OCI-LY1 (cell line): ENCODE measurements at regions not wholly inside any gene's neighbourhood (a gene's known extent, or its start where the extent isn't known, plus 50 kb on each side); places are given as distances from the start of the nearest gene placed in this dataset.
"Not testable (repeated sequence)": the region's sequence is repeated elsewhere in the genome, so short reads cannot be mapped to it uniquely, and the experiment has no call there.

ENCODE experiments used
- H2AFZ ChIP-seq: fragments of 200-600 bp; sonication (generic), shearing (Covaris generic); 2 replicates; pipeline ENCODE4 v1.6.0; 2014; ENCODE audit warnings: antibody characterized with exemption, mild to moderate bottlenecking, low read length
- H3F3A ChIP-seq: fragments of 200-600 bp; sonication (generic), shearing (Covaris generic); 2 replicates; pipeline ENCODE4 v1.6.0; 2014; ENCODE audit warnings: mild to moderate bottlenecking, antibody characterized with exemption, low read length, moderate library complexity; ENCODE audit not compliant: insufficient read depth
- H3K27ac ChIP-seq: fragments of 200-600 bp; sonication (generic); 2 replicates; pipeline ENCODE4 v1.5.1; 2014; ENCODE audit warnings: low read length, mixed run types, mild to moderate bottlenecking, low read depth; ENCODE audit not compliant: poor library complexity, severe bottlenecking
- H3K27me3 ChIP-seq: fragments of 200-600 bp; sonication (generic); 2 replicates; pipeline ENCODE4 v1.6.0; 2014; ENCODE audit warnings: antibody characterized with exemption, mild to moderate bottlenecking, low read length, moderate library complexity; ENCODE audit not compliant: insufficient read depth
- H3K36me3 ChIP-seq: fragments of 200-600 bp; sonication (generic); 2 replicates; pipeline ENCODE4 v1.6.1; 2014; ENCODE audit warnings: mild to moderate bottlenecking, antibody characterized with exemption, low read length, moderate library complexity, mixed read lengths; ENCODE audit not compliant: insufficient read depth
- H3K4me1 ChIP-seq: fragments of 200-600 bp; sonication (generic); 2 replicates; pipeline ENCODE4 v1.5.1; 2014; ENCODE audit warnings: mild to moderate bottlenecking, low read length, moderate library complexity; ENCODE audit not compliant: insufficient read depth, severe bottlenecking
- H3K4me2 ChIP-seq: fragments of 200-600 bp; sonication (generic), shearing (Covaris generic); 2 replicates; pipeline ENCODE4 v1.6.1; 2014; ENCODE audit warnings: low read length
- H3K4me3 ChIP-seq: fragments of 200-600 bp; sonication (generic); 2 replicates; pipeline ENCODE4 v1.5.1; 2014; ENCODE audit warnings: low read length, low read depth, mild to moderate bottlenecking, mixed read lengths; ENCODE audit not compliant: poor library complexity, severe bottlenecking
- H3K79me2 ChIP-seq: fragments of 200-600 bp; shearing (Covaris generic); 2 replicates; pipeline ENCODE4 v1.6.1; 2016; ENCODE audit warnings: mixed run types, low read length, mixed read lengths; ENCODE audit not compliant: insufficient read depth
- H3K9ac ChIP-seq: fragments of 200-600 bp; sonication (generic), shearing (Covaris generic); 2 replicates; pipeline ENCODE4 v1.6.1; 2014; ENCODE audit warnings: mild to moderate bottlenecking, low read length, mixed read lengths
- H3K9me2 ChIP-seq: fragments of 200-600 bp; sonication (generic), shearing (Covaris generic); 2 replicates; pipeline ENCODE4 v1.6.1; 2014; ENCODE audit warnings: low read depth, mild to moderate bottlenecking, low read length, mixed read lengths
- H3K9me3 ChIP-seq: fragments of 200-600 bp; shearing (Covaris generic); 2 replicates; pipeline ENCODE4 v1.6.1; 2014; ENCODE audit warnings: low read length, mixed read lengths
- H4K20me1 ChIP-seq: fragments of 200-600 bp; sonication (generic), shearing (Covaris generic); 2 replicates; pipeline ENCODE4 v1.6.0; 2016; ENCODE audit warnings: mild to moderate bottlenecking, low read length; ENCODE audit not compliant: insufficient read depth
- EZH2 ChIP-seq: fragments of 200-600 bp; sonication (generic), shearing (Covaris generic); IDR thresholded peaks from 2 replicates; pipeline ENCODE4 v1.8.0; 2017; ENCODE audit warnings: borderline replicate concordance, mixed run types, mild to moderate bottlenecking, antibody characterized with exemption, low read length, moderate library complexity, mixed read lengths
- TF ChIP-seq, protein P1 (sequence below): fragments of 200-600 bp; sonication (generic), shearing (Covaris generic); IDR thresholded peaks from 2 replicates; pipeline ENCODE4 v1.5.1; 2017; ENCODE audit warnings: mild to moderate bottlenecking, antibody characterized with exemption, low read length, moderate library complexity, mixed read lengths

GRCh38 chr6:11848852-11849731, 70.5 kb upstream of the ADTRP start:
- no peaks in the 10 kb centered on the region for H3K9me2 ChIP-seq
- no peak overlapping the region for H3K4me3 ChIP-seq
- no peaks in the 10 kb centered on the region for H3K27me3 ChIP-seq
- H3K9me3 ChIP-seq: no peaks in the 10 kb centered on the region
- no peaks in the 10 kb centered on the region for H3K4me1 ChIP-seq
- no peak overlapping the region for H2AFZ ChIP-seq
- no peak overlapping the region for H3K9ac ChIP-seq
- H3K27ac ChIP-seq: no peak overlapping the region
- no peaks in the 10 kb centered on the region for H4K20me1 ChIP-seq
- no peaks in the 10 kb centered on the region for H3K79me2 ChIP-seq
- TF ChIP-seq EZH2: no peak
- TF ChIP-seq, protein P1, sequence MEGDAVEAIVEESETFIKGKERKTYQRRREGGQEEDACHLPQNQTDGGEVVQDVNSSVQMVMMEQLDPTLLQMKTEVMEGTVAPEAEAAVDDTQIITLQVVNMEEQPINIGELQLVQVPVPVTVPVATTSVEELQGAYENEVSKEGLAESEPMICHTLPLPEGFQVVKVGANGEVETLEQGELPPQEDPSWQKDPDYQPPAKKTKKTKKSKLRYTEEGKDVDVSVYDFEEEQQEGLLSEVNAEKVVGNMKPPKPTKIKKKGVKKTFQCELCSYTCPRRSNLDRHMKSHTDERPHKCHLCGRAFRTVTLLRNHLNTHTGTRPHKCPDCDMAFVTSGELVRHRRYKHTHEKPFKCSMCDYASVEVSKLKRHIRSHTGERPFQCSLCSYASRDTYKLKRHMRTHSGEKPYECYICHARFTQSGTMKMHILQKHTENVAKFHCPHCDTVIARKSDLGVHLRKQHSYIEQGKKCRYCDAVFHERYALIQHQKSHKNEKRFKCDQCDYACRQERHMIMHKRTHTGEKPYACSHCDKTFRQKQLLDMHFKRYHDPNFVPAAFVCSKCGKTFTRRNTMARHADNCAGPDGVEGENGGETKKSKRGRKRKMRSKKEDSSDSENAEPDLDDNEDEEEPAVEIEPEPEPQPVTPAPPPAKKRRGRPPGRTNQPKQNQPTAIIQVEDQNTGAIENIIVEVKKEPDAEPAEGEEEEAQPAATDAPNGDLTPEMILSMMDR: no peak
- H3F3A ChIP-seq: no peaks in the 10 kb centered on the region
- no peaks in the 10 kb centered on the region for H3K36me3 ChIP-seq
- no peak overlapping the region for H3K4me2 ChIP-seq

GRCh38 chr6:11848346-11848651, 69.7 kb upstream of the ADTRP start:
- Histone ChIP-seq H4K20me1 (no peaks in the 10 kb centered on the region), H3K9me2 (no peaks in the 10 kb centered on the region), H3K4me2 (no peak overlapping the region), H3K27ac (no peak overlapping the region), H3F3A (no peaks in the 10 kb centered on the region), H3K4me3 (no peak overlapping the region), H2AFZ (no peak overlapping the region), H3K9ac (no peak overlapping the region), H3K79me2 (no peaks in the 10 kb centered on the region), H3K4me1 (no peaks in the 10 kb centered on the region), H3K9me3 (no peaks in the 10 kb centered on the region), H3K36me3 (no peaks in the 10 kb centered on the region), H3K27me3 (no peaks in the 10 kb centered on the region)
- TF ChIP-seq EZH2: no peak
- TF ChIP-seq, protein P1: no peak

DNA sequence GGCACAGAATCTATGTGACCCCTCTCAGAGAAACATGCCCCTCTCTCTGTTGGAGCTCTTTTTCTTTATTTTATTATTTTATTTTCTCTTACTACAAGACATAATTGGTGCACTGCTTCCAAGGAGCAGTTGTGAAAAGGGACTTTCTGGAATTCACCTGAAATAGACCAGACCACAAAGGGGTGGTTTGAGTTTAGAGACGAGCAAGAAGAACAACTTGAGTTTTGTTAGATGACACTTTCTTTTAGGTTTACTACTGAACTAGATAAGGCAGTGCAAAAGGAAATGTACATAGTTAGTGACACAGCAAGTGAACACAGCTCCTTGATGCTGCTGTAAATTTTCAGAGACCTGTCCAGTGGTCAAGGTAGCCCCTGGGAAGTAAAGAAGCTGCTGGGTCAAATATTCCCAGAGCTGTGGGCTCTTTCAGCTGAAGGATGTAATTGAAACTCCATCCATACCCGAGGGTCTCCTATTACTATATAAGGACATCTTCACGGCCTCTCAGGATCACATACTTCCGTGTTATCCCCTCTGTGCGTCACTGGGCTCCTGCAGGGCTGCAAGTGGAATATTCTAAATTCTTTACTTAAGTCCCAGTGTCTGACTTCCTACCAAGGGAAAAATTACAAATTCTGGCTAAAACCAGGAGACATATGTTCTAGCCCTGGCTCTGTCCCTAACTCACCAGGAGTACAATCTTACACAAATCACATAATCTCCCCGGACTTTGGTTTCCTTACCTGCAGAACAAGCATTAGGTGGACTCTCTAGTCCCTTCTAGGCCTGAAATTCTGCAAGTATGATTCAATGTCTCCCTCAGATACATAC, 69.1 kb upstream of the ADTRP start:
- TF ChIP-seq, protein P1: no peak
- no peak for TF ChIP-seq EZH2
- no peaks in the 10 kb centered on the region for H3K27me3 ChIP-seq
- no peaks in the 10 kb centered on the region for H3K9me2 ChIP-seq
- no peaks in the 10 kb centered on the region for H3K4me1 ChIP-seq
- no peak overlapping the region for H3K4me2 ChIP-seq
- no peak overlapping the region for H3K9ac ChIP-seq
- H2AFZ ChIP-seq: no peak overlapping the region
- H3K79me2 ChIP-seq: no peaks in the 10 kb centered on the region
- no peaks in the 10 kb centered on the region for H4K20me1 ChIP-seq
- H3F3A ChIP-seq: no peaks in the 10 kb centered on the region
- H3K27ac ChIP-seq: no peak overlapping the region
- H3K9me3 ChIP-seq: no peaks in the 10 kb centered on the region
- H3K36me3 ChIP-seq: no peaks in the 10 kb centered on the region
- H3K4me3 ChIP-seq: no peak overlapping the region

DNA sequence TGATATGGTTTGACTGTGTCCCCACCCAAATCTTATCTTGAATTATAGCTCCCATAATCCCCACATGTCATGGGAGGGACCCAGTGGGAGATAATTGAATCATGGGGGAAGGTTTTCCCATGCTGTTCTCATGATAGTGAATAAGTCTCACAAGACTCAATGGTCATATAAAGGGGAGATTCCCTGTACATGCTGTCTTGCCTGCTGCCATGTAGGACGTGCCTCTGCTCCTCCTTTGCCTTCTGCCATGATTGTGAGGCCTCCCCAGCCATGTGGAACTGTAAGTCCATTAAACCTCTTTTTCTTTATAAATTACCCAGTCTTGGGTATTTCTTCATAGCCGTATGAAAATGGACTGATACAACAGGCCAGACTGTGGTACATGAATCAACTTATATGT, 68.5 kb upstream of the ADTRP start:
- H3K27ac ChIP-seq, H3K79me2 ChIP-seq, H3K9me3 ChIP-seq, H3K4me2 ChIP-seq, H3K4me3 ChIP-seq, H3K4me1 ChIP-seq, H4K20me1 ChIP-seq, H3K36me3 ChIP-seq, H3K9me2 ChIP-seq, H2AFZ ChIP-seq, H3K27me3 ChIP-seq, H3F3A ChIP-seq, H3K9ac ChIP-seq: not testable (repeated sequence)
